Pulmonary artery endothelial cell (primary cell): ENCODE measurements at regions not wholly inside any gene's neighbourhood (a gene's known extent, or its start where the extent isn't known, plus 50 kb on each side); places are given as distances from the start of the nearest gene placed in this dataset.

ENCODE experiments used
- DNase-seq: peaks from one replicate; pipeline ENCODE4 v3.0.0-alpha.2; 2011; ENCODE audit warnings: low read depth, low spot score

GRCh38 chr4:123747016-123747415 is 350.4 kb downstream of the SPRY1 start:
- no peak for DNase-seq

GRCh38 chr4:123748806-123749205 is 352.2 kb downstream of the SPRY1 start:
- DNase-seq = no peak

DNA sequence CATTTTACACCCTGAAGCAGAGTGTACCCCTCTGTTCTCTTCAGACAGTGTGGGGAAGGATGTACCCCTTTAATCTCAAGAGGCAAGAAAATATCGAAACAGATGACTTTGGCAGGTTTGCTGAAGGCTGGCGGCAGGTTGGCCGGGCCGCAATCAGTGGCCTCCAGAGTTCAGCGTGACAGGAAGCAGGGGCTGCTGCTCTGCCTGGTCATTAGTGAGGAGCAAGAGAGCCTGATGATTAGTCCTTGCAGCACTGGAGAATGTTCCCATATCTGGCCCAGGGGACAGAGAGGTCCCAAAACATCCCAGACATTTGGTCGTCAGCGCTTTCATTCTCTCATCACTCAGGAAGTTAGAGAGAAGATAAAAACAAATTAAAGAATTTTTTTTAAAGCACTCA is 352.8 kb downstream of the SPRY1 start:
- no peak for DNase-seq

DNA sequence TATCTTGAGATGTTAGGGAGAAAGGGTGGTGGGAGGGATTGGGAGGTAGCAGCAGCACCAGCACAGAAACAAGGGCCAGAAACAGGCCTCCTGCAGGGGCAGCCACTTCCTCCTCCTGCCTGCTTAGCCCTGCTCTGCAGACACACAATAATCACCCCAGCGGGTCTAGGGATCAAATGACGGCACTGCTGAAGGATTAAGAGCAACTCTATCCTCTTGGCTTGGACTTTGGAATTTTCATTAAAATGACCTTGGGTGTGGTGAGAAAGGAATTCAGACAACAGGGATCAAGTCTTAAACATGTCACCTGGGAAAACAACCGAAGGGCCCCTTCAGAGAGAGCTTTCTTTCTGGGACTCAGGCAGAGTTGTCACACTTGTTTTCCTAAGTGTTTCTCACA is 353.4 kb downstream of the SPRY1 start:
- DNase-seq = no peak

DNA sequence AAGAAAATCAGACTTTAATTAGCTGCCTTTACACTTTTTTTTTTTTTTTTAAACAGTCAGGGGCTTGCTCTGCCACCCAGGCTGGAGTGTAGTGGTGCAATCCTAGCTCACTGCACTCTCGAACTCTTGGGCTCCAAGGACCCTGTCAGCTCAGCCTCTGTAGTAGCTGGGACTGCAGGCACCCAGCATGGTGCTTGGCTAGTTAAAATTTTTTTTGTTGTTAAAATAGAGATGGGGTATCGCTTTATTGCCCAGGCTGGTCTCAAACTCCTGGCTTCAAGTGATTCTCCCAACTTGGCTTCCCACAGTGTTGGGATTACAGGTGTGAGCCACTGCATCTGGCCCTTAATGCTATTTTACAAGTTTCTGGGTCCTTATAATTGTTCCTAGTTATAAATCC is 359.1 kb downstream of the SPRY1 start:
- no peak for DNase-seq

- no peak for DNase-seq
Measured at GRCh38 chr4:123767806-123768205, 371.2 kb downstream of the SPRY1 start.

DNA sequence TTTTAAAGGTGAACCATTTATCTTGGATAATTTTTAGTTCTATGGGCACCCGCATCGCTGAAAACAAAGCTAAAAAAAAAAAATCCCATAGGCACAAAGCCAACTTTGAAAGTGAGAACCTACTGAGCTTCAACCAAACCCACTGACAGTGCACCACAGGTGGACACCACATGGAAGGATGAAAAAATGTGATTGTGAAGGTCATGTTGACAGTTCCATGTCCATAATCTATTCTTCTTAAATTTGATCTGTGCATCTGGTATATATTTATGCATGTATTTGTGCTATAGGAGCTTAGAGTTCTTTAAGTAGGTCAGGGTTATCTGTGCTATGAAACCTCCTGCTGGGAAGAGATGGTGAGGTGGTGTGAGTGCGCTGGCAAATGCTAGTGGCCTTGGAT is 374.3 kb downstream of the SPRY1 start:
- no peak for DNase-seq

DNA sequence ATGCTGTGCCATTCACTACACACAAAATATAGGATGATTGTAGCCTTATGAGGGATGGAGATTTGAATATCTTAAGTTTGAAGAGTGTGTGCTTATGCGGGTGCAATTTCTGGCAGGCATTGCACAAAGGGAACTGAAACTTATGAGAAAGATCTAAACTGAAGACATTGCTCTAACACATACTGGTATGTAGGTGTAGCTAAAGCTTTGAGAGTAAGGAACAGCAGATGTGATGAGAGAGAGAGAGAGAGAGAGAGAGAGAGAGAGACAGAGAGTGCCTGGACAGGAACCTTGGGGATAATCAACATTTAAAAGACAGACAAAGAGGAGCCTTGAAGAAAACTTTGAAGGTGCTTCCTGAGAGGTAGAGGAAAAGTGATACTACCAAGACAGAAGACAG is 379.7 kb downstream of the SPRY1 start:
- DNase-seq = no peak

DNA sequence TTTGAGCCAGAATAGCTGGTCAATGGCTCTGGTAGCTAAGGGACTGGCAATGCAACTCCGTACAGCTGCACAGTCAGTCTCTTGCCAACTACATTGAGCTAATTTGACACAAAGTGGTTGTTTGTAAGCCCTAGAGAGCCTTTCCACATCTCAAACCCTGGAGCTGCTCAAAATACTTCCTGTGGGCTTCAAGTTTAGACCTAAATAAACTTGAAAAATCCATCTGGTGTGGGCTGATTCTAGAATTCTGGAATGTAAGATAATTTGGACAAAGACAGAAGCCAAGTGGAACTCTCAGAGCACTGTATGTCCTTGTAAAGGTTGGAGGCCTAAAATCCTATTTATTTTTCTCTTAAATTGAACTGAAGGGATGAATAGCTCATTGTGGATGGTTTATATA is 380.8 kb downstream of the SPRY1 start:
- no peak for DNase-seq

- no peak for DNase-seq
Measured at GRCh38 chr4:123783151-123783790, 386.7 kb downstream of the SPRY1 start.

GRCh38 chr4:123783921-123784320 is 387.3 kb downstream of the SPRY1 start:
- no peak for DNase-seq

GRCh38 chr4:123784626-123785025 is 388.0 kb downstream of the SPRY1 start:
- DNase-seq = no peak

GRCh38 chr4:123785538-123785937 is 388.9 kb downstream of the SPRY1 start:
- DNase-seq = no peak

- DNase-seq = no peak
Measured at GRCh38 chr4:123786163-123786915, 389.7 kb downstream of the SPRY1 start.

DNA sequence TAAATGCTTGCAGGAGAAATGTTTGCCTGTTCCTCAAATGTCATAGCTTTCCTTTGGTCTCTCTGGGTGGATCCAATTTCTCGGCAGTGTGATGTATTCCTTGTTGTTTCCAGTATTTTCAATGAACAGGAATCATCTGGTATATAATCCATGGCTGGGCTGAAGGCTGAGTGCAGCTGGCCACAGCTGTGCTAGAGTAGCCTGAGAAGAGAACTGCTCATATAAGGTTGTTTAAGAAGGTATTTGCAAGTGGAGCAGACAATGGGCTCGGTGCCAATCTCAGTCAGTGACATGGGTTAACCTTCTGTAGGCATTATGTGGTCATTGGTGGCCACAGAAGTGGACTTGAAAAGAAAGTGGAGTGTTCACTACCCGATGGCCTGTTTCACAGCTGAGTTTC is 390.3 kb downstream of the SPRY1 start:
- no peak for DNase-seq

- DNase-seq = no peak
Measured at GRCh38 chr4:123787512-123788080, 391.0 kb downstream of the SPRY1 start.

DNA sequence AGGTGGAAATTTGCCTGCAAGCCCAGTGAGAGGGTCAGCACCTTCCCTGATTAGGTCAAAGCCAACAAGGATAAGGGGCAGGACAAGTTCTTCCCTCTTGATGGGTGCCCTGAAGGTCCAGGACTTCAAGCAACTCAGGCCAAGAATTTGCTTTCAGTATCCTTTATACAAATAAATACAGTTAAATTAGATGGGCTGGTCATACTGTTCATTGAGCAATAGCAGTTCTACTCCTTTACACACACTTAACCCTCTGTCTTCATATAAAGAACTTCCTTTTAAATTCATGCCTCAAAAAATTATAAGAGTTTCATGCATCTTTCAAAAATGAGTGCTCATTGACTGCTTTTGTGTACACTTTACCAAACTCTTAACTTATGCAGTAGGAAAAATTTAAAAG is 392.0 kb downstream of the SPRY1 start:
- DNase-seq = no peak

- DNase-seq = no peak
Measured at GRCh38 chr4:123790681-123791080, 394.1 kb downstream of the SPRY1 start.

- DNase-seq = no peak
Measured at GRCh38 chr4:123802082-123802645, 405.6 kb downstream of the SPRY1 start.

DNA sequence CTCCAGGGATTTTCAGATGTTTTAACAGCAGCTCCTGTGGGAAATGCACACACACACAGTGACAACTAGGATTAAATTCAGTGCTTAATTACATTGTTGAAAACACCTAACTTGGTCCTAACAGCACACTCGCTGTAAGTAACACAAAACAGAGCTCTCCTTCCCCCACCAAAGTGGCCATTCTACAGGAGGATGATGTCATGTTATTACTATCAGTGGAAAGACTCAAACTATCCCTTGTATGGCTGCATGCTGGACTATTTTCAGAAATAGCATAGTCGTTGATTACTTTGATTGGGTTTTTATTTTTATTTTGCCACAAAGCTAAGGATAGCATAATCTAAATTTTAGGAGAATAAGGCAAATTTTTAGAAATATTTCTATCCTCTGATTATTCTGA is 406.3 kb downstream of the SPRY1 start:
- DNase-seq = no peak

GRCh38 chr4:123804196-123804721 is 407.7 kb downstream of the SPRY1 start:
- no peak for DNase-seq

DNA sequence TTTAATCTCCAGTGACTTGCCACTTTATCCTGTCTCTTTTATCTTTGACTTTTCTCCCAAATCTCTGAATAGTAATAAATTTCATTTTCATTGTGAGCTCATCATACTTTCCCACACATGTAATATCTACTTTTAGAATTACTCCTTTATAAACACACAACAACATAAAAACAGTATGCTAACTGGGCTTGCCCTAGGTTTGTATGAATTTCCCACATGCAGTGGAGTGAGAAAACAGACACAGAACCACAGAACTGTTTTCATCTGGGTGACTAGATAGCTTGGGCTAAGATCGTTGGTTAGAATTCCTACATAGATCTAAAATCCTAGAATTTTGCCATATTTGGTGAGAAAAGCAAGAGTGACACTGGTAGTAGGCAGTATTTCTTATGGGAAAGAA is 409.5 kb downstream of the SPRY1 start:
- DNase-seq = no peak
